HEK293 (cell line): ENCODE measurements at regions not wholly inside any gene's neighbourhood (a gene's known extent, or its start where the extent isn't known, plus 50 kb on each side); places are given as distances from the start of the nearest gene placed in this dataset.
A peak's percentile ranks its signal among the peaks of the same experiment; 100 is the strongest.

Source experiments
- CTCF ChIA-PET: fragments of 350-600 bp; formaldehyde crosslinking; extraction: SDS; loops from one replicate; lab custom pipeline; 2021; ENCODE audit warnings: antibody characterized with exemption; lab: Yijun Ruan, JAX
- POLR2A ChIA-PET: fragments of 300-600 bp; formaldehyde crosslinking; extraction: SDS; loops from one replicate; lab custom pipeline; 2020; ENCODE audit warnings: antibody characterized with exemption, inconsistent platforms; lab: Yijun Ruan, JAX
- H3K27ac ChIP-seq: fragments of 200-500 bp; sonication (Bioruptor generic); 2 replicates; pipeline ENCODE4 v1.5.1; 2014; ENCODE audit warnings: low read depth, low read length, control low read depth, inconsistent platforms; ENCODE audit errors: extremely low read depth
- H3K36me3 ChIP-seq, 2 experiments: fragments of 200-500 bp in 1 of 2; sonication (Bioruptor generic) in 1 of 2; 1 replicate in 1 of 2; 2 replicates in 1 of 2; pipeline ENCODE4 v1.5.1; 2014 to 2017; ENCODE audit warnings: inconsistent platforms in 2 of 2, low read length in 2 of 2; ENCODE audit not compliant: control insufficient read depth in 2 of 2, insufficient read depth in 1 of 2
- H3K4me1 ChIP-seq: fragments of 200-500 bp; sonication (Bioruptor generic); 2 replicates; pipeline ENCODE4 v1.5.1; 2014; ENCODE audit warnings: mild to moderate bottlenecking, low read length, inconsistent platforms; ENCODE audit not compliant: control insufficient read depth, insufficient read depth
- H3K4me3 ChIP-seq: 2 replicates; pipeline ENCODE4 v1.5.1; 2011; ENCODE audit warnings: low read depth, mild to moderate bottlenecking, control low read depth, low read length, moderate library complexity
- H3K9me3 ChIP-seq: fragments of 200-500 bp; sonication (Bioruptor generic); 2 replicates; pipeline ENCODE4 v1.5.1; 2014; ENCODE audit warnings: low read depth, low read length, inconsistent platforms; ENCODE audit not compliant: control insufficient read depth, insufficient read depth
- EGR2 ChIP-seq: fragments of 450-650 bp; formaldehyde crosslinking; IDR thresholded peaks from 2 replicates; pipeline ENCODE4 v1.5.1; 2016; ENCODE audit warnings: low read depth, missing biosample characterization, missing genetic modification characterization
- HOXA7 ChIP-seq: sonication (generic); formaldehyde crosslinking; IDR thresholded peaks from 2 replicates; pipeline ENCODE4 v1.8.1; 2022; ENCODE audit warnings: missing genetic modification reagents, borderline replicate concordance
- HOXD13 ChIP-seq: sonication (generic); formaldehyde crosslinking; IDR thresholded peaks from 2 replicates; pipeline ENCODE4 v1.8.0; 2022; ENCODE audit warnings: missing genetic modification reagents, borderline replicate concordance
- KLF1 ChIP-seq: fragments of 450-650 bp; formaldehyde crosslinking; IDR thresholded peaks from 2 replicates; pipeline ENCODE4 v1.5.1; 2016; ENCODE audit warnings: missing biosample characterization, missing genetic modification characterization
- MEIS1 ChIP-seq: sonication (generic); formaldehyde crosslinking; IDR thresholded peaks from 2 replicates; pipeline ENCODE4 v1.8.1; 2022; ENCODE audit warnings: missing genetic modification reagents, mild to moderate bottlenecking, borderline replicate concordance
- MYNN ChIP-seq: fragments of 450-650 bp; formaldehyde crosslinking; IDR thresholded peaks from 2 replicates; pipeline ENCODE4 v1.5.1; 2016; ENCODE audit warnings: missing biosample characterization, missing genetic modification characterization, borderline replicate concordance
- PATZ1 ChIP-seq: fragments of 450-650 bp; formaldehyde crosslinking; IDR thresholded peaks from 2 replicates; pipeline ENCODE4 v1.5.1; 2016; ENCODE audit warnings: missing biosample characterization, missing genetic modification characterization
- PRDM1 ChIP-seq: fragments of 450-650 bp; formaldehyde crosslinking; IDR thresholded peaks from 2 replicates; pipeline ENCODE4; 2016; ENCODE audit warnings: missing biosample characterization, missing genetic modification characterization
- RBAK ChIP-seq: fragments of 450-650 bp; formaldehyde crosslinking; IDR thresholded peaks from 2 replicates; pipeline ENCODE4 v1.5.1; 2016; ENCODE audit warnings: missing biosample characterization, missing genetic modification characterization
- SP2 ChIP-seq: fragments of 450-650 bp; formaldehyde crosslinking; IDR thresholded peaks from 2 replicates; pipeline ENCODE4 v1.5.1; 2016; ENCODE audit warnings: missing biosample characterization, missing genetic modification characterization
- YY2 ChIP-seq: fragments of 450-650 bp; formaldehyde crosslinking; IDR thresholded peaks from 2 replicates; pipeline ENCODE4 v1.5.1; 2016; ENCODE audit warnings: missing biosample characterization, missing genetic modification characterization
- ZBTB1 ChIP-seq: fragments of 450-650 bp; formaldehyde crosslinking; IDR thresholded peaks from 2 replicates; pipeline ENCODE4 v1.5.1; 2016; ENCODE audit warnings: missing biosample characterization, missing genetic modification characterization
- ZBTB10 ChIP-seq: fragments of 450-650 bp; formaldehyde crosslinking; IDR thresholded peaks from 2 replicates; pipeline ENCODE4 v1.5.1; 2016; ENCODE audit warnings: missing biosample characterization, missing genetic modification characterization
- ZBTB21 ChIP-seq: fragments of 450-650 bp; formaldehyde crosslinking; IDR thresholded peaks from 2 replicates; pipeline ENCODE4 v1.5.1; 2017; ENCODE audit warnings: missing biosample characterization, missing genetic modification characterization
- ZFP3 ChIP-seq: fragments of 450-650 bp; formaldehyde crosslinking; IDR thresholded peaks from 2 replicates; pipeline ENCODE4 v1.5.1; 2016; ENCODE audit warnings: low read depth, missing biosample characterization, missing genetic modification characterization
- ZNF112 ChIP-seq: fragments of 450-650 bp; formaldehyde crosslinking; IDR thresholded peaks from 2 replicates; pipeline ENCODE4 v1.5.0; 2017; ENCODE audit warnings: missing biosample characterization, missing genetic modification characterization
- ZNF121 ChIP-seq: fragments of 450-650 bp; formaldehyde crosslinking; IDR thresholded peaks from 2 replicates; pipeline ENCODE4 v1.5.1; 2016; ENCODE audit warnings: missing biosample characterization, missing genetic modification characterization
- ZNF132 ChIP-seq: fragments of 450-650 bp; formaldehyde crosslinking; IDR thresholded peaks from 2 replicates; pipeline ENCODE4 v1.5.1; 2017; ENCODE audit warnings: missing biosample characterization, missing genetic modification characterization, borderline replicate concordance
- ZNF214 ChIP-seq: fragments of 450-650 bp; formaldehyde crosslinking; IDR thresholded peaks from 2 replicates; pipeline ENCODE4 v1.5.1; 2017; ENCODE audit warnings: missing biosample characterization, mild to moderate bottlenecking, missing genetic modification characterization, borderline replicate concordance
- ZNF239 ChIP-seq: fragments of 450-650 bp; formaldehyde crosslinking; IDR thresholded peaks from 2 replicates; pipeline ENCODE4 v1.5.1; 2016; ENCODE audit warnings: missing biosample characterization, missing genetic modification characterization
- ZNF394 ChIP-seq: fragments of 450-650 bp; formaldehyde crosslinking; IDR thresholded peaks from 2 replicates; pipeline ENCODE4 v1.5.1; 2016; ENCODE audit warnings: missing biosample characterization, missing genetic modification characterization, mild to moderate bottlenecking, moderate library complexity, borderline replicate concordance
- ZNF404 ChIP-seq: fragments of 450-650 bp; formaldehyde crosslinking; IDR thresholded peaks from 2 replicates; pipeline ENCODE4 v1.5.1; 2017; ENCODE audit warnings: missing biosample characterization, missing genetic modification characterization
- ZNF423 ChIP-seq: fragments of 450-650 bp; formaldehyde crosslinking; IDR thresholded peaks from 2 replicates; pipeline ENCODE4 v1.5.1; 2016; ENCODE audit warnings: missing biosample characterization, missing genetic modification characterization
- ZNF585B ChIP-seq: fragments of 450-650 bp; formaldehyde crosslinking; IDR thresholded peaks from 2 replicates; pipeline ENCODE4 v1.5.1; 2016; ENCODE audit warnings: missing biosample characterization, missing genetic modification characterization
- ZNF629 ChIP-seq: fragments of 450-650 bp; formaldehyde crosslinking; IDR thresholded peaks from 2 replicates; pipeline ENCODE4 v1.5.1; 2017; ENCODE audit warnings: missing biosample characterization, missing genetic modification characterization
- ZNF660 ChIP-seq: fragments of 450-650 bp; IDR thresholded peaks from 2 replicates; pipeline ENCODE4 v1.5.1; 2018; ENCODE audit warnings: missing biosample characterization, mild to moderate bottlenecking, missing genetic modification characterization
- ZXDB ChIP-seq: fragments of 450-650 bp; formaldehyde crosslinking; IDR thresholded peaks from 2 replicates; pipeline ENCODE4 v1.5.1; 2016; ENCODE audit warnings: missing biosample characterization, missing genetic modification characterization
- TF ChIP-seq, protein P1 (sequence below): fragments of 450-650 bp; formaldehyde crosslinking; IDR thresholded peaks from 2 replicates; pipeline ENCODE4 v1.5.1; 2016; ENCODE audit warnings: missing biosample characterization, missing genetic modification characterization, low read depth
- TF ChIP-seq, protein P2 (sequence below): fragments of 450-650 bp; formaldehyde crosslinking; IDR thresholded peaks from 2 replicates; pipeline ENCODE4 v1.5.1; 2016; ENCODE audit warnings: missing biosample characterization, missing genetic modification characterization

DNA sequence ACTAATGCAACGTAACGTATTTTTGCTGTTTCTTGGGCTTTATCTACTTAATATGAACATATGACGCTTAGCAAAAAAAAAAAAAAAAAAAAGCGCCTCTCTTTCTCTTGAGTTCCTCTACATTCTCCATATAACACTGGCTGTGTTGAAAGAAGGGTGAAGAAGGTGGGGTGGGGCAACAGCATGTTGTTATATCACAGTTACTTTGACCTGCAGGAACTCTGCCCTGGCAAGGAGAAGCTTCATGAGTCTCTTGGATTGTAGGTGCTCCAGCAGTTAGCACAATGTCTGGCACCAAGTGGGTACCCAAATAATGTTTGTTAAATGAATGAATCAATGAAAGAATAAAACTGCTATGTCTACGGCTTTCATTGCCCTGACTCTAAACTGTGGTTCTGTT lies 162.6 kb downstream of the ATG4C start (continued):
- no peak for TF ChIP-seq ZNF121
- no peak for TF ChIP-seq KLF1 (tag by site-specific recombination)
- no peak for TF ChIP-seq PRDM1
- no peak for TF ChIP-seq ZBTB1
- TF ChIP-seq ZBTB10: no peak
- TF ChIP-seq, all 188 proteins: peak for 0

- TF ChIP-seq ZNF660 (tag by site-specific recombination) (peak; percentile 57; the same call in 1 of the 2 replicates), SP2 (peak; percentile 31; the same call in 1 of the 2 replicates), PATZ1 (no peak), MEIS1 (no peak), PRDM1 (0 out of 2 replicates have a peak, but pooled peaks have one; percentile 11), MYNN (tag by site-specific recombination) (no peak), ZNF423 (tag by site-specific recombination) (no peak), ZNF629 (tag by site-specific recombination) (no peak), ZNF394 (tag by site-specific recombination) (no peak), EGR2 (tag by site-specific recombination) (0 out of 2 replicates have a peak, but pooled peaks have one; percentile 11), RBAK (tag by site-specific recombination) (no peak)
- TF ChIP-seq, protein P1, sequence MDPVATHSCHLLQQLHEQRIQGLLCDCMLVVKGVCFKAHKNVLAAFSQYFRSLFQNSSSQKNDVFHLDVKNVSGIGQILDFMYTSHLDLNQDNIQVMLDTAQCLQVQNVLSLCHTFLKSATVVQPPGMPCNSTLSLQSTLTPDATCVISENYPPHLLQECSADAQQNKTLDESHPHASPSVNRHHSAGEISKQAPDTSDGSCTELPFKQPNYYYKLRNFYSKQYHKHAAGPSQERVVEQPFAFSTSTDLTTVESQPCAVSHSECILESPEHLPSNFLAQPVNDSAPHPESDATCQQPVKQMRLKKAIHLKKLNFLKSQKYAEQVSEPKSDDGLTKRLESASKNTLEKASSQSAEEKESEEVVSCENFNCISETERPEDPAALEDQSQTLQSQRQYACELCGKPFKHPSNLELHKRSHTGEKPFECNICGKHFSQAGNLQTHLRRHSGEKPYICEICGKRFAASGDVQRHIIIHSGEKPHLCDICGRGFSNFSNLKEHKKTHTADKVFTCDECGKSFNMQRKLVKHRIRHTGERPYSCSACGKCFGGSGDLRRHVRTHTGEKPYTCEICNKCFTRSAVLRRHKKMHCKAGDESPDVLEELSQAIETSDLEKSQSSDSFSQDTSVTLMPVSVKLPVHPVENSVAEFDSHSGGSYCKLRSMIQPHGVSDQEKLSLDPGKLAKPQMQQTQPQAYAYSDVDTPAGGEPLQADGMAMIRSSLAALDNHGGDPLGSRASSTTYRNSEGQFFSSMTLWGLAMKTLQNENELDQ: no peak
- TF ChIP-seq, protein P2, sequence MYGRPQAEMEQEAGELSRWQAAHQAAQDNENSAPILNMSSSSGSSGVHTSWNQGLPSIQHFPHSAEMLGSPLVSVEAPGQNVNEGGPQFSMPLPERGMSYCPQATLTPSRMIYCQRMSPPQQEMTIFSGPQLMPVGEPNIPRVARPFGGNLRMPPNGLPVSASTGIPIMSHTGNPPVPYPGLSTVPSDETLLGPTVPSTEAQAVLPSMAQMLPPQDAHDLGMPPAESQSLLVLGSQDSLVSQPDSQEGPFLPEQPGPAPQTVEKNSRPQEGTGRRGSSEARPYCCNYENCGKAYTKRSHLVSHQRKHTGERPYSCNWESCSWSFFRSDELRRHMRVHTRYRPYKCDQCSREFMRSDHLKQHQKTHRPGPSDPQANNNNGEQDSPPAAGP (tag by site-specific recombination): no peak
Observed at GRCh38 chr1:62951428-62951827, 167.5 kb downstream of the ATG4C start.

GRCh38 chr1:62952596-62952995 lies 168.7 kb downstream of the ATG4C start:
- no peak overlapping the region for H3K4me3 ChIP-seq
- no peaks in the 10 kb centered on the region for H3K9me3 ChIP-seq
- H3K27ac ChIP-seq: no peak overlapping the region
- H3K4me1 ChIP-seq: no peaks in the 10 kb centered on the region
- ChIA-PET POLR2A (no interaction called here), CTCF (interaction anchor here (5.0 kb wide), 1 partner anchor 11 kb away, joined by 20 read pairs; no protein-coding TSS in a partner anchor)
- no peaks in the 10 kb centered on the region for H3K36me3 ChIP-seq
- TF ChIP-seq PRDM1 (no peak), ZNF132 (tag by site-specific recombination) (no peak), HOXD13 (CRISPR knock-in tag) (no peak), ZFP3 (tag by site-specific recombination) (no peak), ZNF585B (no peak), ZNF112 (tag by site-specific recombination) (no peak), KLF1 (tag by site-specific recombination) (no peak), ZBTB21 (tag by site-specific recombination) (no peak), HOXA7 (CRISPR knock-in tag) (no peak), ZXDB (tag by site-specific recombination) (no peak), ZNF404 (tag by site-specific recombination) (no peak), ZNF214 (no peak), ZNF239 (no peak), YY2 (tag by site-specific recombination) (no peak)

More at GRCh38 chr1:62951428-62951827, 167.5 kb downstream of the ATG4C start:
- no peaks in the 10 kb centered on the region for H3K36me3 ChIP-seq
- ChIA-PET POLR2A (no interaction called here), CTCF (interaction anchor here (0.6 to 5.0 kb wide), 4 partner anchors 12 to 1355 kb away, joined by 3 to 20 read pairs (median 4); no protein-coding TSS in a partner anchor)
- H3K27ac ChIP-seq: no peak overlapping the region
- no peaks in the 10 kb centered on the region for H3K9me3 ChIP-seq
- H3K4me3 ChIP-seq: no peak overlapping the region
- H3K4me1 ChIP-seq: no peaks in the 10 kb centered on the region
